Parathyroid adenoma (tissue), 2 donors: ENCODE measurements at regions not wholly inside any gene's neighbourhood (a gene's known extent, or its start where the extent isn't known, plus 50 kb on each side); places are given as distances from the start of the nearest gene placed in this dataset.
"Not testable (repeated sequence)": the region's sequence is repeated elsewhere in the genome, so short reads cannot be mapped to it uniquely, and the experiment has no call there.

ENCODE experiments used
- H2AFZ ChIP-seq: fragments of 300-600 bp; sonication (generic); one replicate; pipeline ENCODE4 v1.7.0; 2017; ENCODE audit warnings: antibody characterized with exemption, mild to moderate bottlenecking
- H3K27ac ChIP-seq: fragments of 300-600 bp; sonication (generic); one replicate; pipeline ENCODE4 v1.7.0; 2017
- H3K27me3 ChIP-seq: fragments of 300-600 bp; sonication (generic); one replicate; pipeline ENCODE4 v1.7.0; 2017; ENCODE audit warnings: low read length; ENCODE audit not compliant: control insufficient read depth, insufficient read depth
- H3K36me3 ChIP-seq: fragments of 300-600 bp; sonication (generic); one replicate; pipeline ENCODE4 v1.7.0; 2017; ENCODE audit warnings: low read length; ENCODE audit not compliant: control insufficient read depth, insufficient read depth
- H3K4me1 ChIP-seq: fragments of 300-600 bp; sonication (generic); one replicate; pipeline ENCODE4 v1.7.0; 2017; ENCODE audit warnings: control low read depth
- H3K4me2 ChIP-seq: fragments of 300-600 bp; sonication (generic); one replicate; pipeline ENCODE4 v1.7.0; 2017; ENCODE audit warnings: low read length
- H3K4me3 ChIP-seq: fragments of 300-600 bp; sonication (generic); one replicate; pipeline ENCODE4 v1.7.0; 2017; ENCODE audit warnings: low read depth, low read length
- H3K79me2 ChIP-seq: fragments of 300-600 bp; sonication (generic); one replicate; pipeline ENCODE4 v1.7.0; 2017; ENCODE audit warnings: control low read depth
- H3K9ac ChIP-seq: fragments of 300-600 bp; sonication (generic); one replicate; pipeline ENCODE4 v1.7.0; 2017; ENCODE audit warnings: mild to moderate bottlenecking
- H3K9me3 ChIP-seq: fragments of 300-600 bp; sonication (generic); one replicate; pipeline ENCODE4 v1.7.0; 2017; ENCODE audit warnings: low read length; ENCODE audit not compliant: control insufficient read depth
- TF ChIP-seq, protein P1 (sequence below): fragments of 300-600 bp; sonication (generic); IDR thresholded peaks from one replicate; pipeline ENCODE4 v1.7.0; 2017; ENCODE audit warnings: antibody characterized with exemption, mild to moderate bottlenecking
- donor health status: primary hyperparathyroidism.

DNA sequence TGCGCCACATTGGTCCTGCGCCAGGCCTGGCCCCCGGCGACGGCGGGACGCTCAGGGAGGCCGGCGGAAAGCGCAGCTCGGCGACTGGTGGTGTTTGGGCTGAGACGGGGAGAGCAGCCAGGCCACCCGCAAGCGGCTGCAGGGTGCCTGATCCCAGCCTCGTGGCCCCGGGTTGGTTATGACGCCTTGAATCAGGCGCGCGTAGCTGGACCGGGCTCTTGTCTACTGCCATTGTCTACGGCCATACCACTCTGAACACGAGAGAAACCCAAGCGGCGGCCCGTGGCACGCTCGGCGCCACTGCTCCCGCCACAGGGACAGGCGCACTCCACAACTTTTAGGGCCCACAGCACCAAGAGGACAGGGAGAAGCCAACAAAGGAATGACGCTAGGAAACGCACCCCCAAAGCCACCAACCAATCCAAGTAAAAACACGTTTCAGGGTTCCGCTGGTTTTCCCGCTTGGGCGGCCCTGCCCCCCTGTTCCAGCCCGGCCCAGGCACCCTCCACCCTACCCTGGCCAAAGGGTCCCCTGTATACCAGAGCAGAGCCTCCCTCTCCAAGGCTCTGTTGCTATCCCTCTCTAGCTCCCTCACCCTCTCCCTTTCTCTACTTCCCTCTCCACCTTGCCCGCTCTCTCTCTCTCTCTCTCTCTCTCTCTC is 1849.3 kb upstream of the DEFB115 start:
- no peak overlapping the region for H3K27ac ChIP-seq
- H3K36me3 ChIP-seq = no peaks in the 10 kb centered on the region
- no peaks in the 10 kb centered on the region for H3K79me2 ChIP-seq
- H2AFZ ChIP-seq = no peak overlapping the region
- no peak overlapping the region for H3K4me2 ChIP-seq
- no peaks in the 10 kb centered on the region for H3K9me3 ChIP-seq
- no peaks in the 10 kb centered on the region for H3K27me3 ChIP-seq
- H3K9ac ChIP-seq = no peak overlapping the region
- H3K4me1 ChIP-seq = no peaks in the 10 kb centered on the region
- TF ChIP-seq, protein P1, sequence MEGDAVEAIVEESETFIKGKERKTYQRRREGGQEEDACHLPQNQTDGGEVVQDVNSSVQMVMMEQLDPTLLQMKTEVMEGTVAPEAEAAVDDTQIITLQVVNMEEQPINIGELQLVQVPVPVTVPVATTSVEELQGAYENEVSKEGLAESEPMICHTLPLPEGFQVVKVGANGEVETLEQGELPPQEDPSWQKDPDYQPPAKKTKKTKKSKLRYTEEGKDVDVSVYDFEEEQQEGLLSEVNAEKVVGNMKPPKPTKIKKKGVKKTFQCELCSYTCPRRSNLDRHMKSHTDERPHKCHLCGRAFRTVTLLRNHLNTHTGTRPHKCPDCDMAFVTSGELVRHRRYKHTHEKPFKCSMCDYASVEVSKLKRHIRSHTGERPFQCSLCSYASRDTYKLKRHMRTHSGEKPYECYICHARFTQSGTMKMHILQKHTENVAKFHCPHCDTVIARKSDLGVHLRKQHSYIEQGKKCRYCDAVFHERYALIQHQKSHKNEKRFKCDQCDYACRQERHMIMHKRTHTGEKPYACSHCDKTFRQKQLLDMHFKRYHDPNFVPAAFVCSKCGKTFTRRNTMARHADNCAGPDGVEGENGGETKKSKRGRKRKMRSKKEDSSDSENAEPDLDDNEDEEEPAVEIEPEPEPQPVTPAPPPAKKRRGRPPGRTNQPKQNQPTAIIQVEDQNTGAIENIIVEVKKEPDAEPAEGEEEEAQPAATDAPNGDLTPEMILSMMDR = no peak
- H3K4me3 ChIP-seq = no peak overlapping the region

DNA sequence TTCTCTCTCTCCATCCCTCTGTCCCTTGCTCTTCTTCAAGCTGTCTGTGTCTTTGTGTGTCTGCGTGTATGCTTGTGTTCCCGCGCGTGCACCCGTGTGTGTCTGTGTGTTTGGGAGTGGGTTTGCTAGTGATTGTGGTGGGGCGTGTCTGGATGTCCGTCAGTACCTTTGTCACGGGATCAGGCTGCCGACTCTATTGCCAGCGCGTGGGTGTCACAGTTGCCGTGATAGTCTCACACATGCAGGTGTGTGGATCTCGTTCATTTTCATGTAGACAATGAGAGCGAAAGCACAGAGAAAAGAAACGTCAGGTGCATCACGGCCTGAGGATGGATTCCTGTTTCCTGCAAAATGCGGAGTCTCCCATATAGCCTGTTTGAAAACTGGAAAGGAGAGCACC is 1848.8 kb upstream of the DEFB115 start:
- H3K9ac ChIP-seq, H3K79me2 ChIP-seq, H3K4me2 ChIP-seq, H3K4me1 ChIP-seq, H3K27ac ChIP-seq, H3K36me3 ChIP-seq, H3K9me3 ChIP-seq, H3K4me3 ChIP-seq, H3K27me3 ChIP-seq, H2AFZ ChIP-seq: not testable (repeated sequence)

DNA sequence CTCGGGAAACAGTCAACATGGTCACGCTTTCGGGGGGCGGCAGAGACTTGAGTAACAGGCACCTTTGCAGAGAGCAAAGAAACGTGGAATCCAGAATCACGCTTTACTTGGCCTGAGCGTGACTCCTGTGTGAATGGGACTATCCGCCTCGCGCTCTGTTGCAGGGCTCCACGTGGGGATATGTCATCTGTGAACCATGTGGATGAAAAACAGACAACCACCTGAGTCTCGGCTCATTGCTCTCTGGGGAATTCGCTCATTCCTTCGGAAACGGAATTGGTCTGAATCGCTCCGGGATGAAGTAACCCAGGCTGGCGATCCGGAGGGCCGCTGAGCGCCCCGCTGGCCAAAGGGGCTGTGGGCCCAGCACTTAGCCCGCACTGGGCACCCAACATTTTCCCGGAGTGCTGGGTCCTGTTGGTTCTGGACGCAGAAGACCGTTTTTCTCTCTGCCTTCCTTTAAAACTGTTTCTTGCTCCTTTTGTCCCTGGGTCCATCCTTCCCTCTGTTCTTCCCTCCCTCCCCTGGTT is 1848.2 kb upstream of the DEFB115 start:
- not testable (repeated sequence) for H3K9ac ChIP-seq, H2AFZ ChIP-seq, H3K4me2 ChIP-seq, H3K36me3 ChIP-seq, H3K27me3 ChIP-seq, H3K4me1 ChIP-seq, H3K79me2 ChIP-seq, H3K27ac ChIP-seq, H3K9me3 ChIP-seq, H3K4me3 ChIP-seq

DNA sequence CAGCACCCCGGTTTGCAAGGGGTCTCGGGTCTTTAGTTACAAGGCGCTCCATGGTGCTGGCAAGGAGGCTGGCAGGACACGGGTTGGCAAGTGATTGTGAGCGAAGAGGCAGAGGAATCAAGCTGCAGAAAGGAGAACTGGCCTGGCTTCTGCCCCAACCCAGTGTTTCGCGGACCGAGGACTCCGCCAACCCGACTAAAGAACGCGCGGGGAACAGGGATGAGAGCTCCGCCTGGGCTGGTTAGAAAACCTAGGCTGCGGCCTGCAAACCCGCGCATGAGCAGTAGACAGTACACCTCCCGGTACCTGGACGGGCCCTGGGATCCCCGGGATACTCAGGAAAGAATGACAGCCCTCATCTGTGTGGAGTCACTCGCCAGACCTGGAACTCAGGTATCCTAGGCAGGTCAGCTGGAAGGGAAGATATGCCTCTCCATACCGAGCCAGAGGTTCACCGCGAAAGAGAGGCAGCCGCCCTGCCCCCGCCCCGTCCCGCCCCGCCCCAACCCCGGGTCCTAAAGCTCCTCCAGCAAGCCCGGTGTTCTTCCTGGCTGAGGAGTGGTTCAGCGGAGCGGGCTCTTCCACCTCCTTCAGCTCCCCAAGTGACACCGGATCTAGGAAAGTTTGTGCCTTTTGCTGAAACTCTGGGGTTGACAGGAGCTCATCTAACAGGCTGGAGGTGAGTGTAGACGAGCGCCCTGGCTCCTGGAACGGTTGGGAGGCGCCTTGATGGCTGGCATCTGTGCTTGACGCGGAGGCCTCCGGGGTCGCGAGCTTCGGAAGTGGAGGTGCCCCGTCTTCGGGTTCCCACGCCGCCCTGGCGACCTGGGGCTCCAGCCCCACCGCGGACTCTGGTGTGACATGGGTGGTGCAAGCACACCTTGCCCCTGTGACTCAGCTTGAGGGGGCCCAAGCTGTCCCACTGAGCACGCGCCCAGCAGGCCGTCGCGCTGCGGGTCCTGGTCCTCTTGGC is 1847.3 kb upstream of the DEFB115 start:
- Histone ChIP-seq H3K4me3 (no peak overlapping the region), H2AFZ (no peak overlapping the region), H3K27ac (no peak overlapping the region), H3K9ac (no peak overlapping the region), H3K36me3 (no peaks in the 10 kb centered on the region), H3K4me1 (no peaks in the 10 kb centered on the region), H3K27me3 (no peaks in the 10 kb centered on the region), H3K79me2 (no peaks in the 10 kb centered on the region), H3K4me2 (no peak overlapping the region), H3K9me3 (no peaks in the 10 kb centered on the region)
- TF ChIP-seq, protein P1 = no peak

DNA sequence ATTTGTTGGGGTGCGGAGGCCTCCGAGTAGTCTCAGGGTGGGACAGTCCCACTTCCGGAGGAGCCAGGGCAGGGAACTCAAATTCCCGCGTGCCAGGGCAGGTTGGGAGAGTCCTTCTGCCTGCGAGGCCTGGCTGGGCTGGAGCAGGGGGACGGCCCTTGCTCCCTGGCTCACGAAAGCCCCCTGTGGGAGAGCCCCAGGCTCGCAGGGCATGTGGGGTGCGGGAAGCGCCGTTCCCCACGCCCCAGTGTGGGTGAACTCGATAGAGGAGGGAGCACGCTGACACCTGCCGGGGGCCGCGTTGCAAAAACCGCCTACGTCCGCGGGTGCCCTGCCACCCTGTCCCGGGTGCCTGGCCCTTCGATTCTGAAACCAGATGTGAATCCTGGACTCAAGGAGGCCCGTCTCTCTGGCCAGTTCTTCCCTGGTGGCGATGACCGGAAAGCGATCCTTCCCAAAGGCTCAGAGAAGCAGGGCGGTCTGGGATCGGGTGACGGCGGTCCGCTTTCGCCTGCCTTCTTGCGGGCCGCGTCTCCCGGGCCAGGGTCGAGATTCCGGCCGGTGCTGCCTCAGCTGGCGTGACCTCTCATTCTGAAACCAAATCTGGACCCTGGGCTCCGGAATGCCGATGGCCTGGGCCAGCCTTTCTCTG is 1846.5 kb upstream of the DEFB115 start:
- Histone ChIP-seq H3K27me3 (no peaks in the 10 kb centered on the region), H3K4me3 (no peak overlapping the region)
- TF ChIP-seq, protein P1 = no peak

DNA sequence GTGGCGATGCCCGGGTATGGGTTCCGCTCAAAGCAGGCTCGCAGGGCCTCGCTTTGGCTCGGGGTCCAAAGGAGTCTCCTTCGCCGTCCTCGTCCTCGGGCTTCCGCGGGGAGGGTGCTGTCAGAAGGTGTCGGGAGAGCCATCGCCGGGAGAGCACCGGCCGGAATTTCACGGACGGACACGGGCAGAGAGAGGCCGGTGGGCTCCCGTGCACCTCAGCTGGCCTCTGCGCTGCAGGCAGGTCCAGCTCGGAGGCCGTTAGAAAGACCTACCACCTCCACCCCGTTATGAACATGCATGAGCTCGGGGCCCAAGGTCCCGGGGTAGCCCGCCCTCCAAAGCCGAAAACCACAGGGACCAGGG is 1846.0 kb upstream of the DEFB115 start:
- H2AFZ ChIP-seq, H3K36me3 ChIP-seq, H3K4me1 ChIP-seq, H3K9me3 ChIP-seq, H3K4me3 ChIP-seq, H3K4me2 ChIP-seq, H3K79me2 ChIP-seq, H3K9ac ChIP-seq, H3K27ac ChIP-seq, H3K27me3 ChIP-seq: not testable (repeated sequence)

More for the DNA sequence above, 1846.5 kb upstream of the DEFB115 start:
- Histone ChIP-seq H3K4me1 (no peaks in the 10 kb centered on the region), H2AFZ (no peak overlapping the region), H3K9ac (no peak overlapping the region), H3K9me3 (no peaks in the 10 kb centered on the region), H3K79me2 (no peaks in the 10 kb centered on the region), H3K27ac (no peak overlapping the region), H3K36me3 (no peaks in the 10 kb centered on the region), H3K4me2 (no peak overlapping the region)
